ENCODE measurements at regions not wholly inside any gene's neighbourhood (a gene's known extent, or its start where the extent isn't known, plus 50 kb on each side); places are given as distances from the start of the nearest gene placed in this dataset.
"Not testable (repeated sequence)": the region's sequence is repeated elsewhere in the genome, so short reads cannot be mapped to it uniquely, and the experiment has no call there.

DNA sequence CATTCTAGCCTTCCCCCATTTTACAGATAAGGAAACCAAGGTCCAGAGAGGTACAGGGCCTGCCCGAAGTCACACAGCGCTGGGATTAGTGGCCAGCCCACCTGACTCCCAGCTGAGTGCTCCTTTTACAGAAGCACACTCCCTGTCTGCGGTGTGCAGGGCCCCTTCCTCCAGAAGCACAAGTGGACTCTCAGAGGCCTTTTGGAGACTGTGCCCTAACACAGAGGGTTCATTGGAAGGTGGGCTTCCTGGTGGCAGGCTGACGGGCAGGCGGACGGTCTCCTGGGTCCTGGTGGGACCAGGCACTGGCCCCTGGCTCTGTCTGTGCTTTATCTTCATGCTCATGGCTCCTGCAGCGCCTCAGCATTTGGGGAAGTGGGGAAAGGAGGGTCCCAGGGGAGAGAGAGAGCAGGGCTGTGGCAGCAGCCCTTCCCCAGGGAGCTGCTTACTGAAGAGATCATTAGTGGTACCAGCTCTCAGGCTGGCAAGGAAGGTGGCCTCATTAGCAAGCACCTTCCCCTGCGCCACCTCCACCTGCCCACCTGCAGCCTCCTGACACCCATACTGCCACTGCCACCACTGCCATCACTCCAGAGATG is 83.1 kb upstream of the GOLGA6L4 start:
- TF ChIP-seq, protein P1, sequence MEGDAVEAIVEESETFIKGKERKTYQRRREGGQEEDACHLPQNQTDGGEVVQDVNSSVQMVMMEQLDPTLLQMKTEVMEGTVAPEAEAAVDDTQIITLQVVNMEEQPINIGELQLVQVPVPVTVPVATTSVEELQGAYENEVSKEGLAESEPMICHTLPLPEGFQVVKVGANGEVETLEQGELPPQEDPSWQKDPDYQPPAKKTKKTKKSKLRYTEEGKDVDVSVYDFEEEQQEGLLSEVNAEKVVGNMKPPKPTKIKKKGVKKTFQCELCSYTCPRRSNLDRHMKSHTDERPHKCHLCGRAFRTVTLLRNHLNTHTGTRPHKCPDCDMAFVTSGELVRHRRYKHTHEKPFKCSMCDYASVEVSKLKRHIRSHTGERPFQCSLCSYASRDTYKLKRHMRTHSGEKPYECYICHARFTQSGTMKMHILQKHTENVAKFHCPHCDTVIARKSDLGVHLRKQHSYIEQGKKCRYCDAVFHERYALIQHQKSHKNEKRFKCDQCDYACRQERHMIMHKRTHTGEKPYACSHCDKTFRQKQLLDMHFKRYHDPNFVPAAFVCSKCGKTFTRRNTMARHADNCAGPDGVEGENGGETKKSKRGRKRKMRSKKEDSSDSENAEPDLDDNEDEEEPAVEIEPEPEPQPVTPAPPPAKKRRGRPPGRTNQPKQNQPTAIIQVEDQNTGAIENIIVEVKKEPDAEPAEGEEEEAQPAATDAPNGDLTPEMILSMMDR (IDR thresholded peaks at IDR 0.05) = not testable (repeated sequence)
- not testable (repeated sequence) for TF ChIP-seq POLR2A, EP300 (IDR thresholded peaks at IDR 0.05)
